Neuronal stem cell (in vitro differentiated cells): ENCODE measurements at regions not wholly inside any gene's neighbourhood (a gene's known extent, or its start where the extent isn't known, plus 50 kb on each side); places are given as distances from the start of the nearest gene placed in this dataset.

Experiments used
- DNase-seq: peaks from one replicate; pipeline ENCODE4 v3.0.0-alpha.2; 2013; ENCODE audit warnings: low spot score
- H2AFZ ChIP-seq: one replicate; pipeline ENCODE4 v1.6.1; 2013; ENCODE audit warnings: mild to moderate bottlenecking, low read length, inconsistent platforms
- H2AK5ac ChIP-seq: 2 replicates; pipeline ENCODE4 v1.6.1; 2013; ENCODE audit warnings: low read depth, mild to moderate bottlenecking, inconsistent platforms, low read length, moderate library complexity, mixed read lengths
- H2BK120ac ChIP-seq: 2 replicates; pipeline ENCODE4 v1.6.1; 2013; ENCODE audit warnings: low read depth, mild to moderate bottlenecking, inconsistent platforms, low read length, moderate library complexity, mixed read lengths
- H2BK12ac ChIP-seq: one replicate; pipeline ENCODE4 v1.6.1; 2013; ENCODE audit warnings: low read length, inconsistent platforms
- H2BK15ac ChIP-seq: 2 replicates; pipeline ENCODE4 v1.6.1; 2013; ENCODE audit warnings: mild to moderate bottlenecking, low read length, inconsistent platforms, mixed read lengths
- H2BK5ac ChIP-seq: one replicate; pipeline ENCODE4 v1.6.1; 2013; ENCODE audit warnings: inconsistent platforms, mild to moderate bottlenecking, low read length, moderate library complexity
- H3K14ac ChIP-seq: one replicate; pipeline ENCODE4 v1.6.1; 2013; ENCODE audit warnings: low read length, inconsistent platforms
- H3K18ac ChIP-seq: 2 replicates; pipeline ENCODE4 v1.6.1; 2013; ENCODE audit warnings: low read length, inconsistent platforms
- H3K23ac ChIP-seq: 2 replicates; pipeline ENCODE4 v1.6.1; 2013; ENCODE audit warnings: low read depth, mild to moderate bottlenecking, mixed read lengths, low read length, inconsistent platforms; ENCODE audit not compliant: poor library complexity
- H3K27ac ChIP-seq: replicated peaks from 3 replicates; pipeline ENCODE4 v1.5.1; 2013; ENCODE audit warnings: low read length, inconsistent platforms
- H3K27me3 ChIP-seq, 3 experiments: 2 replicates each; pipeline ENCODE4 v1.6.1; 2013; ENCODE audit warnings: low read length in 3 of 3, mild to moderate bottlenecking in 2 of 3, inconsistent platforms in 1 of 3, low read depth in 1 of 3, mixed read lengths in 1 of 3, moderate library complexity in 1 of 3; ENCODE audit not compliant: control insufficient read depth in 3 of 3, insufficient read depth in 3 of 3
- H3K36me3 ChIP-seq, 2 donors: replicated peaks in 1 of 2; 2 replicates each; pipeline ENCODE4 v1.6.1; 2013; ENCODE audit warnings: low read length in 2 of 2; ENCODE audit not compliant: control insufficient read depth in 2 of 2, insufficient read depth in 2 of 2
- H3K4ac ChIP-seq: 2 replicates; pipeline ENCODE4 v1.6.1; 2013; ENCODE audit warnings: inconsistent platforms, mild to moderate bottlenecking, low read length, moderate library complexity
- H3K4me1 ChIP-seq, 2 donors: 1 replicate in 1 of 2; 2 replicates in 1 of 2; pipeline ENCODE4 v1.6.1; 2013; ENCODE audit warnings: low read length in 2 of 2, low read depth in 1 of 2; ENCODE audit not compliant: control insufficient read depth in 2 of 2, insufficient read depth in 1 of 2
- H3K4me2 ChIP-seq: one replicate; pipeline ENCODE4 v1.6.1; 2013; ENCODE audit warnings: mild to moderate bottlenecking, low read length, inconsistent platforms; ENCODE audit not compliant: insufficient read depth, poor library complexity, severe bottlenecking
- H3K4me3 ChIP-seq, 2 donors: 2 replicates each; pipeline ENCODE4 v1.5.1; 2013; ENCODE audit warnings: low read length in 2 of 2, mild to moderate bottlenecking in 2 of 2, inconsistent platforms in 1 of 2, moderate library complexity in 1 of 2
- H3K79me1 ChIP-seq: one replicate; pipeline ENCODE4 v1.6.1; 2013; ENCODE audit warnings: low read depth, mild to moderate bottlenecking, inconsistent platforms, low read length, moderate library complexity
- H3K9ac ChIP-seq: one replicate; pipeline ENCODE4 v1.6.1; 2013; ENCODE audit warnings: mild to moderate bottlenecking, low read depth, low read length, inconsistent platforms; ENCODE audit not compliant: poor library complexity
- H3K9me3 ChIP-seq, 2 donors: replicated peaks in 1 of 2; 2 replicates each; pipeline versions ENCODE3 to v1.6.1; 2013; ENCODE audit warnings: low read length in 2 of 2, mild to moderate bottlenecking in 2 of 2, inconsistent platforms in 1 of 2, low read depth in 1 of 2, mixed read lengths in 1 of 2, moderate library complexity in 1 of 2; ENCODE audit not compliant: control insufficient read depth in 2 of 2, insufficient read depth in 1 of 2
- H4K8ac ChIP-seq: one replicate; pipeline ENCODE4 v1.6.1; 2013; ENCODE audit warnings: low read depth, mild to moderate bottlenecking, inconsistent platforms, low read length, moderate library complexity
- H4K91ac ChIP-seq: one replicate; pipeline ENCODE4 v1.6.1; 2013; ENCODE audit warnings: low read length, low read depth, mild to moderate bottlenecking, inconsistent platforms; ENCODE audit not compliant: poor library complexity
- WGBS, 2 donors: extraction: QIAGEN DNeasy Blood & Tissue Kit; methylation state at CpG; one replicate each; pipeline ENCODE4 v1.1.7; 2013; ENCODE audit warnings: missing lambda C conversion rate in 2 of 2, mixed read lengths in 1 of 2; ENCODE audit not compliant: insufficient read length in 2 of 2, insufficient replicate concordance in 1 of 2; ENCODE audit errors: extremely low coverage in 2 of 2; 5-methylcytosine and 5-hydroxymethylcytosine counted together

GRCh38 chr16:54856871-54857270 lies 73.8 kb upstream of the IRX5 start:
- no peak overlapping the region for H3K4me2 ChIP-seq
- H3K9ac ChIP-seq: no peak overlapping the region
- no peak overlapping the region for H2AK5ac ChIP-seq
- H3K79me1 ChIP-seq: no peaks in the 10 kb centered on the region
- no peaks in the 10 kb centered on the region for H3K36me3 ChIP-seq
- H3K9me3 ChIP-seq: peaks cover 0 to 5% of the 10 kb centered on the region in 2 donors
- WGBS, 2 donors: no CpG with 5 or more reads among the region's 2 CpGs
- no peak overlapping the region for H2BK12ac ChIP-seq
- H2AFZ ChIP-seq: no peak overlapping the region
- H2BK5ac ChIP-seq: no peak overlapping the region
- H3K4me1 ChIP-seq: no peaks in the 10 kb centered on the region
- H3K18ac ChIP-seq: no peak overlapping the region
- H2BK120ac ChIP-seq: no peak overlapping the region
- H3K27me3 ChIP-seq: no peaks in the 10 kb centered on the region
- no peak overlapping the region for H3K23ac ChIP-seq
- H4K91ac ChIP-seq: no peak overlapping the region
- no peak overlapping the region for H3K14ac ChIP-seq
- no peak overlapping the region for H3K4ac ChIP-seq
- H3K27ac ChIP-seq: no peak overlapping the region
- DNase-seq: no peak
- H4K8ac ChIP-seq: no peak overlapping the region
- no peak overlapping the region for H3K4me3 ChIP-seq
- no peak overlapping the region for H2BK15ac ChIP-seq

GRCh38 chr16:54847609-54848008 lies 83.1 kb upstream of the IRX5 start:
- Histone ChIP-seq H2BK15ac (no peak overlapping the region), H3K23ac (no peak overlapping the region), H3K36me3 (no peaks in the 10 kb centered on the region), H3K4me1 (no peaks in the 10 kb centered on the region), H3K9ac (no peak overlapping the region), H3K27me3 (no peaks in the 10 kb centered on the region), H3K14ac (no peak overlapping the region), H4K91ac (no peak overlapping the region), H3K4me3 (no peak overlapping the region), H3K4me2 (no peak overlapping the region), H3K79me1 (no peaks in the 10 kb centered on the region), H3K18ac (no peak overlapping the region), H2BK5ac (no peak overlapping the region), H2BK120ac (no peak overlapping the region), H4K8ac (no peak overlapping the region), H3K4ac (no peak overlapping the region), H3K9me3 (no peaks in the 10 kb centered on the region), H2BK12ac (no peak overlapping the region), H3K27ac (no peak overlapping the region), H2AFZ (no peak overlapping the region), H2AK5ac (no peak overlapping the region)
- WGBS, 2 donors: no CpG with 5 or more reads among the region's 2 CpGs
- no peak for DNase-seq

GRCh38 chr16:54847207-54847606 lies 83.5 kb upstream of the IRX5 start:
- Histone ChIP-seq H3K23ac (no peak overlapping the region), H2AFZ (no peak overlapping the region), H3K9me3 (peaks cover 0 to 1% of the 10 kb centered on the region in 2 donors), H3K4me2 (no peak overlapping the region), H2BK5ac (no peak overlapping the region), H3K9ac (no peak overlapping the region), H2BK120ac (no peak overlapping the region), H3K4ac (no peak overlapping the region), H3K36me3 (no peaks in the 10 kb centered on the region), H3K18ac (no peak overlapping the region), H3K79me1 (no peaks in the 10 kb centered on the region), H2BK15ac (no peak overlapping the region), H2BK12ac (no peak overlapping the region), H4K8ac (no peak overlapping the region), H4K91ac (no peak overlapping the region), H3K4me3 (no peak overlapping the region), H3K4me1 (no peaks in the 10 kb centered on the region), H3K14ac (no peak overlapping the region), H2AK5ac (no peak overlapping the region), H3K27ac (no peak overlapping the region), H3K27me3 (no peaks in the 10 kb centered on the region)
- no CpG with 5 or more reads among the region's 5 CpGs for WGBS, 2 donors
- no peak for DNase-seq

GRCh38 chr16:54846766-54847165 lies 83.9 kb upstream of the IRX5 start:
- Histone ChIP-seq H2AFZ (no peak overlapping the region), H3K79me1 (no peaks in the 10 kb centered on the region), H3K4me2 (no peak overlapping the region), H3K23ac (no peak overlapping the region), H2AK5ac (no peak overlapping the region), H3K9ac (no peak overlapping the region), H3K4me1 (no peaks in the 10 kb centered on the region), H3K36me3 (no peaks in the 10 kb centered on the region), H2BK120ac (no peak overlapping the region), H3K18ac (no peak overlapping the region), H2BK12ac (no peak overlapping the region), H3K4ac (no peak overlapping the region), H3K27ac (no peak overlapping the region), H4K8ac (no peak overlapping the region), H3K27me3 (no peaks in the 10 kb centered on the region), H3K9me3 (peaks cover 0 to 6% of the 10 kb centered on the region in 2 donors), H3K4me3 (no peak overlapping the region), H4K91ac (no peak overlapping the region), H2BK5ac (no peak overlapping the region), H3K14ac (no peak overlapping the region), H2BK15ac (no peak overlapping the region)
- WGBS, 2 donors: no CpG with 5 or more reads among the region's 4 CpGs
- DNase-seq: no peak
